PC-9 (cell line): ENCODE measurements at regions not wholly inside any gene's neighbourhood (a gene's known extent, or its start where the extent isn't known, plus 50 kb on each side); places are given as distances from the start of the nearest gene placed in this dataset.
"Not testable (repeated sequence)": the region's sequence is repeated elsewhere in the genome, so short reads cannot be mapped to it uniquely, and the experiment has no call there.

ENCODE experiments used
- BruUV-seq: library from RNA; stranded (reverse); fragments of 400-500 nt; replicated peaks from 2 replicates; lab custom pipeline; 2021; lab: Mats Ljungman, UMichigan
- CTCF ChIA-PET: fragments of 300-600 bp; sonication (Branson Sonifier 250); formaldehyde crosslinking; loops from one replicate; lab custom pipeline; 2022; ENCODE audit warnings: antibody characterized with exemption; lab: Charles Lee
- POLR2A ChIA-PET: fragments of 300-600 bp; sonication (Branson Sonifier 250); formaldehyde crosslinking; loops from one replicate; lab custom pipeline; 2022; ENCODE audit warnings: antibody characterized with exemption; ENCODE audit not compliant: unreplicated experiment; lab: Charles Lee
- DNase-seq, 2 experiments: peaks; one replicate each; pipeline versions ENCODE4 v3.0.0 to v3.0.0-alpha.2; 2015 to 2022; ENCODE audit warnings: mixed read lengths in 1 of 2
- H2AFZ ChIP-seq: fragments of 200-600 bp; sonication (generic); 2 replicates; pipeline ENCODE4 v1.8.1; 2017; ENCODE audit warnings: antibody characterized with exemption
- H3F3A ChIP-seq: fragments of 200-600 bp; sonication (generic); 2 replicates; pipeline ENCODE4 v1.8.1; 2017; ENCODE audit warnings: antibody characterized with exemption, mild to moderate bottlenecking, low read depth; ENCODE audit not compliant: insufficient read depth
- H3K27ac ChIP-seq: fragments of 200-600 bp; sonication (generic); 2 replicates; pipeline ENCODE4 v1.6.1; 2016; ENCODE audit warnings: mixed run types
- H3K27me3 ChIP-seq: fragments of 200-600 bp; sonication (generic); 2 replicates; pipeline ENCODE4 v1.6.1; 2016; ENCODE audit warnings: low read depth, mixed run types; ENCODE audit not compliant: insufficient read depth
- H3K36me3 ChIP-seq: fragments of 200-600 bp; sonication (generic); 2 replicates; pipeline ENCODE4 v1.6.1; 2016; ENCODE audit warnings: low read depth, mixed run types
- H3K4me1 ChIP-seq: fragments of 200-600 bp; sonication (generic); replicated peaks from 2 replicates; pipeline ENCODE4 v1.6.1; 2016; ENCODE audit warnings: mixed run types; ENCODE audit not compliant: insufficient read depth
- H3K4me2 ChIP-seq: fragments of 200-600 bp; sonication (generic); 2 replicates; pipeline ENCODE4 v1.6.1; 2017; ENCODE audit warnings: mixed run types
- H3K4me3 ChIP-seq: fragments of 200-600 bp; sonication (generic); 2 replicates; pipeline ENCODE4 v1.6.1; 2016; ENCODE audit warnings: mixed run types
- H3K79me2 ChIP-seq: fragments of 200-600 bp; sonication (generic); 2 replicates; pipeline ENCODE4 v1.6.1; 2017; ENCODE audit warnings: low read depth, mixed run types
- H3K9me2 ChIP-seq: fragments of 200-600 bp; sonication (generic); 2 replicates; pipeline ENCODE4 v1.8.1; 2017; ENCODE audit warnings: mild to moderate bottlenecking; ENCODE audit not compliant: insufficient read depth
- H3K9me3 ChIP-seq: fragments of 200-600 bp; sonication (generic); 2 replicates; pipeline ENCODE4 v1.8.1; 2016; ENCODE audit warnings: low read depth; ENCODE audit not compliant: insufficient read depth
- H4K20me1 ChIP-seq: fragments of 200-600 bp; sonication (generic); 2 replicates; pipeline ENCODE4 v1.8.1; 2017; ENCODE audit not compliant: insufficient read depth
- EZH2 ChIP-seq: fragments of 200-600 bp; sonication (generic); IDR thresholded peaks from 2 replicates; pipeline ENCODE4 v1.8.0; 2017; ENCODE audit warnings: antibody characterized with exemption, low read depth
- intact Hi-C: fragments of 100-400 bp; cut with micrococcal nuclease; formaldehyde crosslinking; loops from one replicate; pipeline ENCODE4 v1.10.0; 2022; ENCODE audit not compliant: unreplicated experiment
- TF ChIP-seq, protein P1 (sequence below): fragments of 200-600 bp; sonication (generic); conservative IDR thresholded peaks from 2 replicates; pipeline ENCODE4 v1.6.1; 2017; ENCODE audit warnings: mixed run types, antibody characterized with exemption, mild to moderate bottlenecking, moderate library complexity

GRCh38 chr13:109985871-109986450 is 199.6 kb upstream of the IRS2 start:
- BruUV-seq: no TSS peak
- H3K4me3 ChIP-seq: no peak overlapping the region
- no peaks in the 10 kb centered on the region for H3K4me1 ChIP-seq
- ChIA-PET POLR2A (no interaction called here), CTCF (no interaction called here)
- no peak for DNase-seq
- H4K20me1 ChIP-seq: no peaks in the 10 kb centered on the region
- H3K9me2 ChIP-seq: no peaks in the 10 kb centered on the region
- no peak overlapping the region for H2AFZ ChIP-seq
- H3K36me3 ChIP-seq: no peaks in the 10 kb centered on the region
- no peaks in the 10 kb centered on the region for H3K27me3 ChIP-seq
- H3F3A ChIP-seq: no peaks in the 10 kb centered on the region; the same call in 1 of the 2 replicates
- no peaks in the 10 kb centered on the region for H3K79me2 ChIP-seq
- intact Hi-C loops: no loop called here
- H3K9me3 ChIP-seq: no peaks in the 10 kb centered on the region
- H3K4me2 ChIP-seq: no peak overlapping the region
- H3K27ac ChIP-seq: no peak overlapping the region
- no peak for TF ChIP-seq EZH2
- TF ChIP-seq, protein P1, sequence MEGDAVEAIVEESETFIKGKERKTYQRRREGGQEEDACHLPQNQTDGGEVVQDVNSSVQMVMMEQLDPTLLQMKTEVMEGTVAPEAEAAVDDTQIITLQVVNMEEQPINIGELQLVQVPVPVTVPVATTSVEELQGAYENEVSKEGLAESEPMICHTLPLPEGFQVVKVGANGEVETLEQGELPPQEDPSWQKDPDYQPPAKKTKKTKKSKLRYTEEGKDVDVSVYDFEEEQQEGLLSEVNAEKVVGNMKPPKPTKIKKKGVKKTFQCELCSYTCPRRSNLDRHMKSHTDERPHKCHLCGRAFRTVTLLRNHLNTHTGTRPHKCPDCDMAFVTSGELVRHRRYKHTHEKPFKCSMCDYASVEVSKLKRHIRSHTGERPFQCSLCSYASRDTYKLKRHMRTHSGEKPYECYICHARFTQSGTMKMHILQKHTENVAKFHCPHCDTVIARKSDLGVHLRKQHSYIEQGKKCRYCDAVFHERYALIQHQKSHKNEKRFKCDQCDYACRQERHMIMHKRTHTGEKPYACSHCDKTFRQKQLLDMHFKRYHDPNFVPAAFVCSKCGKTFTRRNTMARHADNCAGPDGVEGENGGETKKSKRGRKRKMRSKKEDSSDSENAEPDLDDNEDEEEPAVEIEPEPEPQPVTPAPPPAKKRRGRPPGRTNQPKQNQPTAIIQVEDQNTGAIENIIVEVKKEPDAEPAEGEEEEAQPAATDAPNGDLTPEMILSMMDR: no peak

- no peaks in the 10 kb centered on the region for H3K27me3 ChIP-seq
- H3K9me2 ChIP-seq: no peaks in the 10 kb centered on the region
- intact Hi-C loops: no loop called here
- CTCF ChIA-PET: interaction anchor here (0.6 kb wide), 1 partner anchor 132 kb away, joined by 5 read pairs; no protein-coding TSS in a partner anchor
- no peak for DNase-seq
- no peaks in the 10 kb centered on the region for H4K20me1 ChIP-seq
- no peaks in the 10 kb centered on the region for H3K79me2 ChIP-seq
- BruUV-seq: no TSS peak
- no peak overlapping the region for H3K27ac ChIP-seq
- no peaks in the 10 kb centered on the region; the same call in 1 of the 2 replicates for H3F3A ChIP-seq
- TF ChIP-seq EZH2: no peak
- TF ChIP-seq, protein P1: no peak
- POLR2A ChIA-PET: no interaction called here
- no peaks in the 10 kb centered on the region for H3K36me3 ChIP-seq
- H3K9me3 ChIP-seq: no peaks in the 10 kb centered on the region
- H3K4me1 ChIP-seq: peaks cover 6% of the 10 kb centered on the region; the same call in 1 of the 2 replicates
- no peak overlapping the region for H3K4me2 ChIP-seq
- no peak overlapping the region for H3K4me3 ChIP-seq
- H2AFZ ChIP-seq: no peak overlapping the region
Measured at GRCh38 chr13:109983447-109983846, 197.1 kb upstream of the IRS2 start.

DNA sequence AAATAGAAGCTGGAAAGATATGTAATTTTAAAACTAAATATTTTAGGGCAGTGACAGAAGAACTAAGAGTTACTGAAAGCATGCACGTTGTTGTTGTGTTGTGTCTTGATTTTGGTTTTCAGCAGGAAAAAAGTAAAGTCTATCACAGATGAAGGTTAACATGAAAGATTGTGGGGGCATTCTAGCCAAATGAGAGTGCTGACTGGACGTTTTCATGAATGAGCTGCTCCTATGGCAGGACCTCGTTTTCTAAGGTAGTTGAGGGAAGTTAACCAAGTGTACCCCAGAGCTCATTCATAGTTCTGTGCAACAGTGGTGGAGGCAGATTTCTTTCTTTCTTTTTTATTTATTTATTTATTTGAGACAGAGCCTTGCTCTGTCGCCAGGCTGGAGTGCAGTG is 194.6 kb upstream of the IRS2 start:
- Histone ChIP-seq H2AFZ (no peak overlapping the region), H3K4me1 (peaks cover 6% of the 10 kb centered on the region; the same call in 1 of the 2 replicates), H3K4me3 (no peak overlapping the region), H3K36me3 (no peaks in the 10 kb centered on the region), H3K9me3 (no peaks in the 10 kb centered on the region), H3K9me2 (no peaks in the 10 kb centered on the region), H3F3A (no peaks in the 10 kb centered on the region), H3K4me2 (no peak overlapping the region), H3K27me3 (no peaks in the 10 kb centered on the region), H3K27ac (no peak overlapping the region), H3K79me2 (no peaks in the 10 kb centered on the region), H4K20me1 (no peaks in the 10 kb centered on the region)
- CTCF ChIA-PET: no interaction called here
- intact Hi-C loops: no loop called here
- BruUV-seq: no TSS peak
- DNase-seq: no peak
- no peak for TF ChIP-seq EZH2
- TF ChIP-seq, protein P1: no peak
- POLR2A ChIA-PET: interaction anchor here (0.7 kb wide), 1 partner anchor 734 kb away, joined by 3 read pairs; no protein-coding TSS in a partner anchor

- DNase-seq, H2AFZ ChIP-seq, CTCF ChIA-PET, intact Hi-C loops, H3K4me3 ChIP-seq, H3K4me1 ChIP-seq, H3K4me2 ChIP-seq, H3K9me2 ChIP-seq, H3K79me2 ChIP-seq, H4K20me1 ChIP-seq, BruUV-seq, POLR2A ChIA-PET, H3F3A ChIP-seq, H3K27me3 ChIP-seq, H3K36me3 ChIP-seq, H3K9me3 ChIP-seq, H3K27ac ChIP-seq: not testable (repeated sequence)
Measured at GRCh38 chr13:109979676-109980075, 193.3 kb upstream of the IRS2 start.
